KOPT-K1 (cell line): ENCODE measurements at regions not wholly inside any gene's neighbourhood (a gene's known extent, or its start where the extent isn't known, plus 50 kb on each side); places are given as distances from the start of the nearest gene placed in this dataset.

ENCODE experiments used
- H3K27ac ChIP-seq: fragments of 200-600 bp; sonication (generic); 2 replicates; pipeline ENCODE4 v1.5.1; 2016; ENCODE audit warnings: antibody characterized with exemption, mild to moderate bottlenecking, low read depth, low read length; ENCODE audit not compliant: poor library complexity, severe bottlenecking
- H3K36me3 ChIP-seq: fragments of 200-600 bp; sonication (generic); 2 replicates; pipeline ENCODE4 v1.5.1; 2017; ENCODE audit warnings: antibody characterized with exemption, mild to moderate bottlenecking, low read length, moderate library complexity; ENCODE audit not compliant: insufficient read depth
- H3K9me3 ChIP-seq: fragments of 200-600 bp; sonication (generic); 2 replicates; pipeline ENCODE4 v1.5.1; 2017; ENCODE audit warnings: antibody characterized with exemption, low read length, mild to moderate bottlenecking; ENCODE audit not compliant: insufficient read depth, poor library complexity, severe bottlenecking

DNA sequence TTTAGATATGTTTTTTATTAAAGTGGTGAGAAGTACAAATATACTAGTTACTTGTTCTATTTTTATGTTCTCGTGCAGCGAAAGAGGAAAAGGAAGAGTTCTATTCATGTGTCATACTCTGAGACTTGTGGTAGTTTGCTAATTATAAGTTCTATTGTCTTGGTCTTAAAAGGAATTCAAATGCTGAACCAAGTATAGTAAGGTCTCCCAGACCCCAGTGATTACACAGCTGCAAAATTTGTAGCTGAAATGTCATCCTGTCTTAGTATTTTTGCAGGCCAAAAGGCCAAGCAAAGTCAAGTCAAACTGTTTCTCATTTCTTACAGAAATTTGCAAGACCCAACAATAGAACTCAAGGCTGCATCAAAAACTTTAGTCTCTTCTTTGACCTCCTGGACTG is 268.7 kb downstream of the CHRM3 start:
- H3K36me3 ChIP-seq: no peaks in the 10 kb centered on the region
- no peaks in the 10 kb centered on the region for H3K9me3 ChIP-seq
- H3K27ac ChIP-seq: no peak overlapping the region

GRCh38 chr1:239657291-239657690 is 270.9 kb downstream of the CHRM3 start:
- Histone ChIP-seq H3K27ac (no peak overlapping the region), H3K9me3 (no peaks in the 10 kb centered on the region), H3K36me3 (no peaks in the 10 kb centered on the region)

DNA sequence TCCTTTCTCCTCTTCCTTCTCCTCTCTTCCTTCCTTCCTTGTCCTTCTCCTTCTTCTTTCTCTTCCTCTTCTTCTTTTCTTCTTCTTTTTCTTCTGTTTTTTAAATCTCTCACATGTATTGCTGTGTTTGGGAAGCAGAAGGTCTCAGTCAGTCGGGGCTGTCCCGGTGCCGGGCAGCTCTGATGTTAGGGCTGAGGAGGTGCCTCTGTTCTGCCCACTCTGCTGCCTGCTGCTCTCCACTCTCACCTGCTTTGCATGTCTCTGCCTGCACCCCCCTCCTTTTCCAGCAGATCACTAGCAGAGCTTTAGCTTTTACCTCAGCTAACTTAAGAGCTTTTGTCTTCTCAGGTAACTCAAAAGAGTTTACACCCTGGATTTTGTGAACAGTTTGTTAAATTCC is 276.6 kb downstream of the CHRM3 start:
- no peaks in the 10 kb centered on the region for H3K36me3 ChIP-seq
- H3K9me3 ChIP-seq: no peaks in the 10 kb centered on the region
- H3K27ac ChIP-seq: no peak overlapping the region

- Histone ChIP-seq H3K36me3 (no peaks in the 10 kb centered on the region), H3K27ac (no peak overlapping the region), H3K9me3 (peaks cover 8% of the 10 kb centered on the region)
Measured at GRCh38 chr1:239672256-239672655, 285.9 kb downstream of the CHRM3 start.

GRCh38 chr1:239675735-239676134 is 289.4 kb downstream of the CHRM3 start:
- Histone ChIP-seq H3K36me3 (no peaks in the 10 kb centered on the region), H3K9me3 (peaks cover 8% of the 10 kb centered on the region), H3K27ac (no peak overlapping the region)

GRCh38 chr1:239676522-239677273 is 290.3 kb downstream of the CHRM3 start:
- H3K36me3 ChIP-seq: no peaks in the 10 kb centered on the region
- H3K9me3 ChIP-seq: peaks cover 8% of the 10 kb centered on the region
- H3K27ac ChIP-seq: no peak overlapping the region

- no peak overlapping the region for H3K27ac ChIP-seq
- no peaks in the 10 kb centered on the region for H3K36me3 ChIP-seq
- H3K9me3 ChIP-seq: peaks cover 1% of the 10 kb centered on the region
Measured at GRCh38 chr1:239677362-239677761, 291.0 kb downstream of the CHRM3 start.

DNA sequence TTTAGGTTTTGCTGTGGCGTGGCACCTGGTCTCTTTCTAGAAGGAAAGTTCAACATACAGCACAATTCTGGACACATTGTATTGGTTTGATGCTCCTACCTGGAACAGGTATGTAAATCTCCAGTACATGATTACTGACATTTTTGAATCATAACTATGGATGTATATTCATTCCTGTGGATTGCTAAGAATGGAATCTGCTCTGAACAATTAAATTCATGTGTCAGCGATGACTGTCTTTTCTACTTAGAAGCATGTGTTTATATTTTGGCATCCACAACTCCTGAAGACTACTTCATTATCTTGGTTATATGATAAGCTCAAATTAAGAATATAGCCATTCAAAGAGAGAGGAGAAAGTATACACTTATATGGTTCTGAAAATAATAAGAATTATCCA is 291.8 kb downstream of the CHRM3 start:
- Histone ChIP-seq H3K27ac (no peak overlapping the region), H3K9me3 (no peaks in the 10 kb centered on the region), H3K36me3 (no peaks in the 10 kb centered on the region)

- H3K27ac ChIP-seq: no peak overlapping the region
- H3K9me3 ChIP-seq: no peaks in the 10 kb centered on the region
Measured at GRCh38 chr1:239682046-239682445, 295.7 kb downstream of the CHRM3 start.

DNA sequence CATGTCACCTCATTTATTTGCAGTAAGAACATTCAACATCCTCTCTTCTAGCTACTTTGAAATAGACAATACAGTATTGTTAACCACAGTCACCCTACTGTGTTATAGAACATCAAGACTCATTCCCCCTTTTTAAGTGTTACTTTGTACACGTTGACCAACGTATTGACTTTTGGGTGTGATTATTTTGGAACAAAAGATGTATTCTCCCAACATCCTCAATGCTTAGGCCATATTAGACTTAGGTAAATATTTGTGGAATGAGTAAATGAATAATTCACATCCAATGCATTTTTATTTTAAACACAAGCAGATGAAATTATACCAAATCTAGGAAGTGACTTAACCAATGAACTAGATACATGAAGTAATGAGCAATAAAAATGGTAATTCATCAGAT is 296.6 kb downstream of the CHRM3 start:
- H3K9me3 ChIP-seq: no peaks in the 10 kb centered on the region
- no peak overlapping the region for H3K27ac ChIP-seq

More at GRCh38 chr1:239682046-239682445, 295.7 kb downstream of the CHRM3 start:
- no peaks in the 10 kb centered on the region for H3K36me3 ChIP-seq

GRCh38 chr1:239686386-239686785 is 300.0 kb downstream of the CHRM3 start:
- Histone ChIP-seq H3K36me3 (no peaks in the 10 kb centered on the region), H3K9me3 (no peaks in the 10 kb centered on the region), H3K27ac (no peak overlapping the region)

More for the DNA sequence above, 296.6 kb downstream of the CHRM3 start:
- no peaks in the 10 kb centered on the region for H3K36me3 ChIP-seq

DNA sequence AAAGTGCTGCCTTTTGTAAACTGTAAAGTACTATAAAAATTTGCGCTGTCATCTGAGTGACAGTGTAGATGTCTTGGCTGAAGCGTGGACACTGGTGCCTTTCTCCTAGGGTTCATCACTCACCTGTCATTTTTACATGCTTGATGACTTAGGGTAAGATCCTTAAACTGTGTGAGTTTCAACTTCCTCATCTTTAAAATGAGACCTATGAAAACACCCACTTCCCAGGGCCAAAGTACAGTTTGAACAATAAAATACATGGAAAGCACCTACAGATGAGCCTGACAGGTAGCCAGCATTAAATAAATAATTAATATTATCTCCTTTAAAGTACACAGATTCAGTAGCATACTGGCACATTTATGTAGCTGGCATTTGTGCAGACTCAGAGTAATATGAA is 309.9 kb downstream of the CHRM3 start:
- H3K36me3 ChIP-seq: no peaks in the 10 kb centered on the region
- no peaks in the 10 kb centered on the region for H3K9me3 ChIP-seq
- no peak overlapping the region for H3K27ac ChIP-seq

- Histone ChIP-seq H3K9me3 (no peaks in the 10 kb centered on the region), H3K27ac (no peak overlapping the region), H3K36me3 (no peaks in the 10 kb centered on the region)
Measured at GRCh38 chr1:239700667-239701066, 314.3 kb downstream of the CHRM3 start.

GRCh38 chr1:239703075-239703474 is 316.7 kb downstream of the CHRM3 start:
- Histone ChIP-seq H3K27ac (no peak overlapping the region), H3K36me3 (no peaks in the 10 kb centered on the region), H3K9me3 (no peaks in the 10 kb centered on the region)

- H3K27ac ChIP-seq: no peak overlapping the region
- no peaks in the 10 kb centered on the region for H3K36me3 ChIP-seq
- no peaks in the 10 kb centered on the region for H3K9me3 ChIP-seq
Measured at GRCh38 chr1:239706245-239706892, 320.0 kb downstream of the CHRM3 start.

- no peaks in the 10 kb centered on the region for H3K36me3 ChIP-seq
- no peaks in the 10 kb centered on the region for H3K9me3 ChIP-seq
- no peak overlapping the region for H3K27ac ChIP-seq
Measured at GRCh38 chr1:239707615-239708014, 321.2 kb downstream of the CHRM3 start.
